ENCODE measurements at regions not wholly inside any gene's neighbourhood (a gene's known extent, or its start where the extent isn't known, plus 50 kb on each side); places are given as distances from the start of the nearest gene placed in this dataset.

GRCh38 chr4:54823616-54824015 lies 165.9 kb downstream of the KIT start:
- CTCF ChIA-PET = no interaction called here
- H3K4me3 ChIP-seq (ENCODE audit: low read depth, low read length) = no peak overlapping the region
- POLR2A ChIA-PET = no interaction called here

More at GRCh38 chr4:54823616-54824015, 165.9 kb downstream of the KIT start:
- no peaks in the 10 kb centered on the region for H3K36me3 ChIP-seq (ENCODE audit: control insufficient read depth in 2 of 2, insufficient read depth in 1 of 2, low read length in 2 of 2)
- H3K27ac ChIP-seq (ENCODE audit: extremely low read depth, low read depth, low read length) = no peak overlapping the region
- TF ChIP-seq PRDM2 (tag by site-specific recombination; IDR thresholded peaks at IDR 0.05; ENCODE audit: borderline replicate concordance) (no peak), ZBTB44 (tag by site-specific recombination; IDR thresholded peaks at IDR 0.05) (no peak), ZNF341 (tag by site-specific recombination; IDR thresholded peaks at IDR 0.05; ENCODE audit: low read depth) (no peak), ZNF138 (tag by site-specific recombination; IDR thresholded peaks at IDR 0.05; ENCODE audit: borderline replicate concordance) (no peak), ZNF785 (tag by site-specific recombination; IDR thresholded peaks at IDR 0.05) (no peak), ZNF600 (tag by site-specific recombination; IDR thresholded peaks at IDR 0.05) (no peak), ZNF146 (tag by site-specific recombination; IDR thresholded peaks at IDR 0.05) (no peak), REPIN1 (tag by site-specific recombination; IDR thresholded peaks at IDR 0.05; ENCODE audit: low read depth) (no peak), ZNF223 (tag by site-specific recombination; IDR thresholded peaks at IDR 0.05) (no peak), ZNF398 (tag by site-specific recombination; IDR thresholded peaks at IDR 0.05) (no peak), ZNF157 (tag by site-specific recombination; IDR thresholded peaks at IDR 0.05) (no peak), ZNF335 (tag by site-specific recombination; conservative IDR thresholded peaks at IDR 0.05) (no peak), YY1 (tag by site-specific recombination; IDR thresholded peaks at IDR 0.05) (no peak), ZNF184 (tag by site-specific recombination; IDR thresholded peaks at IDR 0.05) (no peak), ZNF449 (tag by site-specific recombination; IDR thresholded peaks at IDR 0.05) (no peak), ZNF211 (tag by site-specific recombination; IDR thresholded peaks at IDR 0.05; ENCODE audit: low read depth) (no peak), ZNF280D (tag by site-specific recombination; IDR thresholded peaks at IDR 0.05) (no peak), BCL6B (tag by site-specific recombination; IDR thresholded peaks at IDR 0.05) (no peak), YY2 (tag by site-specific recombination; IDR thresholded peaks at IDR 0.05) (no peak)
- H3K9me3 ChIP-seq (ENCODE audit: control insufficient read depth, insufficient read depth, low read depth, low read length) = no peaks in the 10 kb centered on the region
- no peaks in the 10 kb centered on the region for H3K4me1 ChIP-seq (ENCODE audit: control insufficient read depth, insufficient read depth, low read length)

Measured in HEK293 (cell line).